Upper lobe of left lung (tissue), 6 donors: ENCODE measurements at regions not wholly inside any gene's neighbourhood (a gene's known extent, or its start where the extent isn't known, plus 50 kb on each side); places are given as distances from the start of the nearest gene placed in this dataset.

Source experiments
- ATAC-seq, 2 donors: fragments of 200-7000 bp; cut with Tn5 transposase; one replicate each; pipeline ENCODE4 v1.9.1; 2022; ENCODE audit warnings: mild to moderate bottlenecking in 2 of 2, moderate library complexity in 2 of 2; ENCODE audit not compliant: low FRiP score in 2 of 2
- DNase-seq, 2 donors: peaks; one replicate each; pipeline ENCODE4 v3.0.0-alpha.2; 2019 to 2020
- H3K27ac ChIP-seq, 4 donors: fragments of 200-600 bp; sonication (generic); one replicate each; pipeline ENCODE4 v1.5.1; 2016 to 2019
- H3K27me3 ChIP-seq, 4 donors: fragments of 200-600 bp; sonication (generic); one replicate each; pipeline ENCODE4 v1.5.1; 2017 to 2019
- H3K36me3 ChIP-seq, 4 donors: fragments of 200-600 bp; sonication (generic); one replicate each; pipeline ENCODE4 v1.5.1; 2016 to 2019
- H3K4me1 ChIP-seq, 4 donors: fragments of 200-600 bp; sonication (generic); one replicate each; pipeline ENCODE4 v1.5.1; 2018 to 2019
- H3K4me3 ChIP-seq, 4 donors: fragments of 200-600 bp; sonication (generic); one replicate each; pipeline ENCODE4 v1.5.1; 2017 to 2019; ENCODE audit warnings: mild to moderate bottlenecking in 2 of 4, moderate library complexity in 1 of 4
- H3K9me3 ChIP-seq, 4 donors: fragments of 200-600 bp; sonication (generic); one replicate each; pipeline ENCODE4 v1.5.1; 2018 to 2019
- CTCF ChIP-seq, 6 experiments: fragments of 450-650 bp in 4 of 6; fragments of 200-600 bp in 2 of 6; sonication (generic) in 2 of 6; IDR thresholded peaks; one replicate each; pipeline ENCODE4 v1.5.1; 2016 to 2019; ENCODE audit warnings: antibody characterized with exemption in 6 of 6
- EP300 ChIP-seq, 4 donors: sonication (generic); formaldehyde crosslinking; IDR thresholded peaks; one replicate each; pipeline ENCODE4 v1.5.1; 2017; ENCODE audit warnings: antibody characterized with exemption in 4 of 4, control low read depth in 2 of 4
- POLR2A ChIP-seq, 4 donors: fragments of 450-650 bp; IDR thresholded peaks; one replicate each; pipeline ENCODE4 v1.5.1; 2016 to 2017; ENCODE audit warnings: antibody characterized with exemption in 4 of 4, mild to moderate bottlenecking in 2 of 4
- POLR2AphosphoS5 ChIP-seq, 2 donors: sonication (generic); formaldehyde crosslinking; IDR thresholded peaks; one replicate each; pipeline ENCODE4 v1.5.1; 2017; ENCODE audit warnings: antibody characterized with exemption in 2 of 2
- WGBS, 2 donors: methylation state at CpG; one replicate each; pipeline ENCODE4 v1.1.5; 2017 to 2018; 5-methylcytosine and 5-hydroxymethylcytosine counted together
- donor health status: DM: no; HTN: no; CAD: no; lungs with moderate emphysema.
- donor health status: DM: no; HTN: yes; CAD: no; lungs with severe emphysema.

- H3K27ac ChIP-seq = no peak overlapping the region
- ATAC-seq = no peak
- no peaks in the 10 kb centered on the region for H3K36me3 ChIP-seq
- H3K4me1 ChIP-seq = no peaks in the 10 kb centered on the region
- DNase-seq = no peak
- H3K4me3 ChIP-seq = no peak overlapping the region
- no peaks in the 10 kb centered on the region for H3K27me3 ChIP-seq
- WGBS, 2 donors = 69 to 74% methylated on average over 6 of the region's 6 CpGs
- no peak for TF ChIP-seq POLR2AphosphoS5 (IDR thresholded peaks at IDR 0.05)
- no peak for TF ChIP-seq CTCF (IDR thresholded peaks at IDR 0.05)
- TF ChIP-seq EP300 (IDR thresholded peaks at IDR 0.05) = no peak
- no peak for TF ChIP-seq POLR2A (IDR thresholded peaks at IDR 0.05)
- H3K9me3 ChIP-seq = peaks cover 0 to 3% (median 0%) of the 10 kb centered on the region in 4 donors
Observed at GRCh38 chr6:102907181-102907580, 1513.7 kb downstream of the GRIK2 start.

GRCh38 chr6:102902471-102902870 lies 1509.0 kb downstream of the GRIK2 start:
- H3K36me3 ChIP-seq = no peaks in the 10 kb centered on the region
- no peak for TF ChIP-seq EP300 (IDR thresholded peaks at IDR 0.05)
- no peak for TF ChIP-seq POLR2AphosphoS5 (IDR thresholded peaks at IDR 0.05)
- TF ChIP-seq POLR2A (IDR thresholded peaks at IDR 0.05) = no peak
- TF ChIP-seq CTCF (IDR thresholded peaks at IDR 0.05) = no peak
- H3K4me1 ChIP-seq = no peaks in the 10 kb centered on the region
- ATAC-seq (no peak), DNase-seq (no peak)
- no peaks in the 10 kb centered on the region for H3K9me3 ChIP-seq
- no peaks in the 10 kb centered on the region for H3K27me3 ChIP-seq
- no peak overlapping the region for H3K4me3 ChIP-seq
- H3K27ac ChIP-seq = no peak overlapping the region
- WGBS, 2 donors = 25 to 38% methylated on average over 1 of the region's 1 CpG

GRCh38 chr6:102895683-102896082 lies 1502.2 kb downstream of the GRIK2 start:
- 51 to 54% methylated on average over 4 of the region's 4 CpGs for WGBS, 2 donors
- Histone ChIP-seq H3K36me3 (no peaks in the 10 kb centered on the region), H3K27ac (no peak overlapping the region), H3K4me3 (no peak overlapping the region), H3K27me3 (no peaks in the 10 kb centered on the region), H3K9me3 (no peaks in the 10 kb centered on the region), H3K4me1 (no peaks in the 10 kb centered on the region)
- DNase-seq = no peak
- no peak for ATAC-seq
- no peak for TF ChIP-seq EP300 (IDR thresholded peaks at IDR 0.05)
- TF ChIP-seq POLR2A (IDR thresholded peaks at IDR 0.05) = no peak
- TF ChIP-seq CTCF (IDR thresholded peaks at IDR 0.05) = no peak
- no peak for TF ChIP-seq POLR2AphosphoS5 (IDR thresholded peaks at IDR 0.05)

- Histone ChIP-seq H3K4me1 (no peaks in the 10 kb centered on the region), H3K27ac (no peak overlapping the region), H3K4me3 (no peak overlapping the region), H3K27me3 (no peaks in the 10 kb centered on the region), H3K36me3 (no peaks in the 10 kb centered on the region), H3K9me3 (no peaks in the 10 kb centered on the region)
- no peak for TF ChIP-seq CTCF (IDR thresholded peaks at IDR 0.05)
- no peak for TF ChIP-seq POLR2AphosphoS5 (IDR thresholded peaks at IDR 0.05)
- TF ChIP-seq POLR2A (IDR thresholded peaks at IDR 0.05) = no peak
- no peak for TF ChIP-seq EP300 (IDR thresholded peaks at IDR 0.05)
- ATAC-seq (no peak), DNase-seq (no peak)
- 71 to 75% methylated on average over 2 of the region's 2 CpGs for WGBS, 2 donors
Observed at GRCh38 chr6:102885165-102885564, 1491.7 kb downstream of the GRIK2 start.

- ATAC-seq (no peak), DNase-seq (no peak)
- Histone ChIP-seq H3K4me3 (no peak overlapping the region), H3K27me3 (no peaks in the 10 kb centered on the region), H3K36me3 (no peaks in the 10 kb centered on the region), H3K27ac (no peak overlapping the region), H3K9me3 (no peaks in the 10 kb centered on the region), H3K4me1 (peaks cover 0 to 2% (median 0%) of the 10 kb centered on the region in 4 donors)
- TF ChIP-seq POLR2AphosphoS5 (IDR thresholded peaks at IDR 0.05) (no peak), POLR2A (IDR thresholded peaks at IDR 0.05) (no peak), CTCF (IDR thresholded peaks at IDR 0.05) (no peak), EP300 (IDR thresholded peaks at IDR 0.05) (no peak)
- WGBS, 2 donors = 60 to 65% methylated on average over 2 of the region's 2 CpGs
Observed at GRCh38 chr6:102853249-102853955, 1459.9 kb downstream of the GRIK2 start.
